IMR-90 (cell line): ENCODE measurements at regions not wholly inside any gene's neighbourhood (a gene's known extent, or its start where the extent isn't known, plus 50 kb on each side); places are given as distances from the start of the nearest gene placed in this dataset.

ENCODE experiments used
- ATAC-seq: fragments of 200-7000 bp; cut with Tn5 transposase; 2 replicates; pipeline ENCODE4 v1.9.1; 2020; ENCODE audit warnings: low read depth, mild to moderate bottlenecking, moderate library complexity
- BruUV-seq: library from RNA; stranded (reverse); fragments of 400-500 nt; replicated peaks from 2 replicates; lab custom pipeline; 2021; lab: Mats Ljungman, UMichigan
- CTCF ChIA-PET: fragments of 300-600 bp; formaldehyde crosslinking; extraction: SDS; loops from one replicate; lab custom pipeline; 2021; ENCODE audit warnings: antibody characterized with exemption; lab: Yijun Ruan, JAX
- POLR2A ChIA-PET: fragments of 300-600 bp; sonication (Branson Sonifier 250); formaldehyde crosslinking; loops from one replicate; lab custom pipeline; 2022; ENCODE audit warnings: antibody characterized with exemption; ENCODE audit not compliant: unreplicated experiment; lab: Charles Lee
- DNase-seq: peaks from one replicate; pipeline ENCODE4 v3.0.0; 2013
- H2AFZ ChIP-seq: replicated peaks from 2 replicates; pipeline ENCODE3; 2013; ENCODE audit warnings: low read length, mild to moderate bottlenecking; ENCODE audit not compliant: poor library complexity
- H2AK5ac ChIP-seq: 2 replicates; pipeline ENCODE4 v1.6.1; 2013; ENCODE audit warnings: low read depth, low read length, inconsistent platforms
- H2AK9ac ChIP-seq: replicated peaks from 2 replicates; pipeline ENCODE3; 2013; ENCODE audit warnings: mild to moderate bottlenecking, low read depth, low read length, moderate library complexity; ENCODE audit not compliant: poor library complexity
- H2BK120ac ChIP-seq: 2 replicates; pipeline ENCODE4 v1.6.1; 2013; ENCODE audit warnings: low read depth, low read length, inconsistent platforms
- H2BK15ac ChIP-seq: 3 replicates; pipeline ENCODE4 v1.6.1; 2013; ENCODE audit warnings: low read depth, low read length, inconsistent platforms
- H2BK20ac ChIP-seq: 2 replicates; pipeline ENCODE4 v1.6.1; 2013; ENCODE audit warnings: low read depth, mild to moderate bottlenecking, inconsistent platforms, low read length, moderate library complexity
- H2BK5ac ChIP-seq: 2 replicates; pipeline ENCODE4 v1.6.1; 2013; ENCODE audit warnings: mild to moderate bottlenecking, low read depth, low read length, inconsistent platforms; ENCODE audit not compliant: poor library complexity, severe bottlenecking
- H3K14ac ChIP-seq: replicated peaks from 2 replicates; pipeline ENCODE4 v1.6.1; 2013; ENCODE audit warnings: low read depth, low read length, inconsistent platforms
- H3K18ac ChIP-seq: 2 replicates; pipeline ENCODE4 v1.6.1; 2013; ENCODE audit warnings: low read depth, low read length, control low read depth
- H3K23ac ChIP-seq: 2 replicates; pipeline ENCODE4 v1.6.1; 2013; ENCODE audit warnings: low read depth, low read length, inconsistent platforms
- H3K27ac ChIP-seq: 2 replicates; pipeline ENCODE4 v1.5.1; 2013; ENCODE audit warnings: mild to moderate bottlenecking, control low read depth, low read length; ENCODE audit not compliant: insufficient read depth
- H3K27me3 ChIP-seq: 2 replicates; pipeline ENCODE4 v1.6.1; 2013; ENCODE audit warnings: low read length; ENCODE audit not compliant: control insufficient read depth, insufficient read depth
- H3K36me3 ChIP-seq: 2 replicates; pipeline ENCODE4 v1.6.1; 2013; ENCODE audit warnings: low read length, mixed read lengths; ENCODE audit not compliant: control insufficient read depth, insufficient read depth
- H3K4ac ChIP-seq: 2 replicates; pipeline ENCODE4 v1.6.1; 2013; ENCODE audit warnings: low read depth, low read length, inconsistent platforms
- H3K4me1 ChIP-seq: 2 replicates; pipeline ENCODE4 v1.6.1; 2013; ENCODE audit warnings: low read length, mixed read lengths; ENCODE audit not compliant: control insufficient read depth, insufficient read depth
- H3K4me2 ChIP-seq: 2 replicates; pipeline ENCODE4 v1.6.1; 2013; ENCODE audit warnings: low read depth, mild to moderate bottlenecking, control low read depth, low read length, moderate library complexity
- H3K4me3 ChIP-seq: 2 replicates; pipeline ENCODE4 v1.5.1; 2013; ENCODE audit warnings: low read depth, mild to moderate bottlenecking, control low read depth, low read length, moderate library complexity; ENCODE audit not compliant: insufficient read depth
- H3K56ac ChIP-seq: 2 replicates; pipeline ENCODE4 v1.6.1; 2013; ENCODE audit warnings: low read length, inconsistent platforms; ENCODE audit not compliant: insufficient read depth; ENCODE audit errors: extremely low read depth
- H3K79me1 ChIP-seq, 2 experiments: 2 replicates each; pipeline ENCODE4 v1.6.1; 2013; ENCODE audit warnings: low read length in 2 of 2, inconsistent platforms in 1 of 2, low read depth in 1 of 2
- H3K9ac ChIP-seq: 2 replicates; pipeline ENCODE4 v1.6.1; 2013; ENCODE audit warnings: low read depth, low read length, control low read depth
- H3K9me1 ChIP-seq: 2 replicates; pipeline ENCODE4 v1.6.1; 2013; ENCODE audit warnings: low read length, inconsistent platforms; ENCODE audit not compliant: insufficient read depth
- H3K9me3 ChIP-seq: 2 replicates; pipeline ENCODE4 v1.6.1; 2013; ENCODE audit warnings: low read length; ENCODE audit not compliant: control insufficient read depth, insufficient read depth
- H4K20me1 ChIP-seq: 2 replicates; pipeline ENCODE4 v1.6.1; 2013; ENCODE audit warnings: low read length, inconsistent platforms; ENCODE audit not compliant: insufficient read depth
- H4K5ac ChIP-seq: 2 replicates; pipeline ENCODE4 v1.6.1; 2013; ENCODE audit warnings: mild to moderate bottlenecking, low read depth, low read length, control low read depth
- H4K8ac ChIP-seq, 2 experiments: 2 replicates each; pipeline ENCODE4 v1.6.1; 2013; ENCODE audit warnings: low read depth in 2 of 2, low read length in 2 of 2, control low read depth in 1 of 2, inconsistent platforms in 1 of 2
- H4K91ac ChIP-seq: 2 replicates; pipeline ENCODE4 v1.6.1; 2013; ENCODE audit warnings: low read depth, low read length, inconsistent platforms; ENCODE audit not compliant: insufficient read depth
- BHLHE40 ChIP-seq: fragments of 150-350 bp; IDR thresholded peaks from 2 replicates; pipeline ENCODE4 v1.6.1; 2016; ENCODE audit warnings: mild to moderate bottlenecking, low read depth, low read length
- CEBPB ChIP-seq: IDR thresholded peaks from 2 replicates; pipeline ENCODE4 v1.6.1; 2012; ENCODE audit warnings: low read depth, low read length, improper control_type of control experiment
- CHD1 ChIP-seq: IDR thresholded peaks from 2 replicates; pipeline ENCODE4 v1.6.1; 2012; ENCODE audit warnings: low read depth, low read length, improper control_type of control experiment
- FOS ChIP-seq: fragments of 150-350 bp; IDR thresholded peaks from 2 replicates; pipeline ENCODE4 v1.6.1; 2016; ENCODE audit warnings: low read depth, low read length
- MAFK ChIP-seq: IDR thresholded peaks from 2 replicates; pipeline ENCODE4 v1.6.1; 2012; ENCODE audit warnings: low read depth, low read length, improper control_type of control experiment
- MAZ ChIP-seq: IDR thresholded peaks from 2 replicates; pipeline ENCODE4 v1.6.1; 2012; ENCODE audit warnings: low read depth, mild to moderate bottlenecking, low read length, improper control_type of control experiment, moderate library complexity, borderline replicate concordance
- MXI1 ChIP-seq: IDR thresholded peaks from 2 replicates; pipeline ENCODE4 v1.6.1; 2012; ENCODE audit warnings: low read depth, mild to moderate bottlenecking, low read length, moderate library complexity, borderline replicate concordance
- NFE2L2 ChIP-seq: fragments of 150-350 bp; IDR thresholded peaks from 2 replicates; pipeline ENCODE4 v1.6.1; 2016; ENCODE audit warnings: low read depth, mild to moderate bottlenecking, low read length
- POLR2A ChIP-seq: IDR thresholded peaks from 2 replicates; pipeline ENCODE4 v1.6.1; 2012; ENCODE audit warnings: mild to moderate bottlenecking, low read depth, low read length
- RAD21 ChIP-seq: IDR thresholded peaks from 2 replicates; pipeline ENCODE4 v1.6.1; 2012; ENCODE audit warnings: low read length, improper control_type of control experiment
- RCOR1 ChIP-seq: IDR thresholded peaks from 2 replicates; pipeline ENCODE4 v1.6.1; 2012; ENCODE audit warnings: mild to moderate bottlenecking, low read length, improper control_type of control experiment; ENCODE audit not compliant: insufficient replicate concordance
- RFX5 ChIP-seq: IDR thresholded peaks from 2 replicates; pipeline ENCODE4 v1.8.0; 2012; ENCODE audit warnings: low read depth, mild to moderate bottlenecking, low read length, moderate library complexity
- SMC3 ChIP-seq: fragments of 150-350 bp; IDR thresholded peaks from 2 replicates; pipeline ENCODE4 v1.6.1; 2016; ENCODE audit warnings: low read depth, mild to moderate bottlenecking, antibody characterized with exemption, low read length, moderate library complexity
- WGBS, 2 experiments: methylation state at CpG; one replicate each; pipeline versions ENCODE4 v1.1.5 to v1.1.7; 2013; ENCODE audit warnings: missing lambda C conversion rate in 2 of 2; ENCODE audit not compliant: insufficient read length in 1 of 2; ENCODE audit errors: extremely low coverage in 2 of 2; 5-methylcytosine and 5-hydroxymethylcytosine counted together
- dilution Hi-C: fragments of 300-500 bp; cut with HindIII; formaldehyde crosslinking; loops from one replicate; pipeline ENCODE4 v1.14.3; 2018; ENCODE audit warnings: low sequenced_read_pairs; ENCODE audit not compliant: unreplicated experiment
- in situ Hi-C: fragments of 300-500 bp; cut with MboI; formaldehyde crosslinking; loops from 3 replicates; pipeline ENCODE4 v1.14.3; 2019; ENCODE audit warnings: low sequenced_read_pairs, inconsistent platforms, mixed read lengths
- intact Hi-C: fragments of 100-400 bp; cut with micrococcal nuclease; formaldehyde crosslinking; loops from 2 replicates; pipeline ENCODE4 v1.10.0; 2022
- TF ChIP-seq, protein P1 (sequence below): conservative IDR thresholded peaks from 2 replicates; pipeline ENCODE4 v1.5.1; 2012; ENCODE audit warnings: mild to moderate bottlenecking, low read depth, low read length, improper control_type of control experiment
- TF ChIP-seq, protein P2 (sequence below): fragments of 150-350 bp; IDR thresholded peaks from 2 replicates; pipeline ENCODE4 v1.6.1; 2016; ENCODE audit warnings: low read depth, mild to moderate bottlenecking, low read length, moderate library complexity, borderline replicate concordance
- TF ChIP-seq, protein P3 (sequence below): fragments of 150-350 bp; IDR thresholded peaks from 2 replicates; pipeline ENCODE4 v1.6.1; 2017; ENCODE audit warnings: mild to moderate bottlenecking, antibody characterized with exemption, low read length, low read depth

DNA sequence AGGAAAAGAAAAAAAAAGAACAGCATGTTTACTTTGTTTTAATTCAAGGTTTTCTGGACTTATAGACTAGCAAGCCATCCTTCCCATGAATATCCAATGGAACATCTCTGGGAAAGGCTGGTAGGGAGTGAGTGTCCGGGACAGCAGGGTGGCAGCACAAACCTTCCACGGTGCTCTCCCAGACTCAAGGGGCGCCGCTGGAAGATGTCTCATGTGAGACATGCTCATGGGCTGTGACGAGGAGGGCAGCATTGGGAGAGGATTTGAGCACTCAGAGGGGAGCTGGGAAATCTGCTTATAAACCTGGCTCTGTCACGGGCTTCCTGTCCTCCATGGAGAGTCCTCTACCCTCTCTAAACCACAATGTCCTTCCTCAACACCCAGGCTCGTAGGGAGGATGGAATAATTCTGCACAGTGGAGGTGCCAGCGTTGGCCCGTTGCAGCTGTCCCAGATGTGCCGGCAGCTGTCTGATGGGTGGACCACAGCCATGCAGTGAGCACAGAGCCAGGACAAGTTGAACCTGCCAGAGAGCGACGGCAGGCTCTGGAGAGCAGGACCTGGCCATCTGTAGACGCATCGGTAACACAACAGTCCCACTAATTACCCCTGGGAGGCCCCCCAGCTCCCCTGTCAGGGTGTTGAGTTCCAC, 100.1 kb upstream of the IGSF21 start:
- H3K14ac ChIP-seq = no peak overlapping the region
- BruUV-seq = no TSS peak
- POLR2A ChIA-PET = no interaction called here

More for the DNA sequence above, 100.1 kb upstream of the IGSF21 start:
- no peak overlapping the region for H3K9ac ChIP-seq
- no peak overlapping the region for H3K4me2 ChIP-seq
- no peaks in the 10 kb centered on the region for H4K20me1 ChIP-seq
- no peak overlapping the region for H2BK20ac ChIP-seq
- WGBS, 2 experiments = no CpG with 5 or more reads among the region's 14 CpGs
- ATAC-seq (no peak), DNase-seq (no peak)
- no peak overlapping the region for H3K4me3 ChIP-seq
- H3K27ac ChIP-seq = no peak overlapping the region
- no peak overlapping the region for H3K18ac ChIP-seq
- H2AK5ac ChIP-seq = no peak overlapping the region
- no peaks in the 10 kb centered on the region for H3K79me1 ChIP-seq
- in situ Hi-C loops = no loop called here
- H2BK5ac ChIP-seq = no peak overlapping the region
- H3K9me3 ChIP-seq = no peaks in the 10 kb centered on the region
- no peaks in the 10 kb centered on the region for H3K36me3 ChIP-seq
- intact Hi-C loops = no loop called here
- CTCF ChIA-PET = no interaction called here
- no peak overlapping the region for H4K8ac ChIP-seq
- H4K91ac ChIP-seq = no peak overlapping the region
- no peak overlapping the region for H3K56ac ChIP-seq
- H2AK9ac ChIP-seq = no peak overlapping the region
- H3K4me1 ChIP-seq = no peaks in the 10 kb centered on the region
- no peak overlapping the region for H3K23ac ChIP-seq
- dilution Hi-C loops = no loop called here
- H2BK120ac ChIP-seq = no peak overlapping the region
- H2AFZ ChIP-seq = no peak overlapping the region
- H4K5ac ChIP-seq = no peak overlapping the region
- no peak overlapping the region for H2BK15ac ChIP-seq
- no peak overlapping the region for H3K4ac ChIP-seq
- no peaks in the 10 kb centered on the region for H3K9me1 ChIP-seq
- H3K27me3 ChIP-seq = no peaks in the 10 kb centered on the region
- TF ChIP-seq MAZ (no peak), RFX5 (no peak), MXI1 (no peak), BHLHE40 (no peak), CEBPB (no peak), RAD21 (no peak), CHD1 (no peak), FOS (no peak), MAFK (no peak), POLR2A (no peak), NFE2L2 (no peak), RCOR1 (no peak), SMC3 (no peak)
- TF ChIP-seq, protein P1, sequence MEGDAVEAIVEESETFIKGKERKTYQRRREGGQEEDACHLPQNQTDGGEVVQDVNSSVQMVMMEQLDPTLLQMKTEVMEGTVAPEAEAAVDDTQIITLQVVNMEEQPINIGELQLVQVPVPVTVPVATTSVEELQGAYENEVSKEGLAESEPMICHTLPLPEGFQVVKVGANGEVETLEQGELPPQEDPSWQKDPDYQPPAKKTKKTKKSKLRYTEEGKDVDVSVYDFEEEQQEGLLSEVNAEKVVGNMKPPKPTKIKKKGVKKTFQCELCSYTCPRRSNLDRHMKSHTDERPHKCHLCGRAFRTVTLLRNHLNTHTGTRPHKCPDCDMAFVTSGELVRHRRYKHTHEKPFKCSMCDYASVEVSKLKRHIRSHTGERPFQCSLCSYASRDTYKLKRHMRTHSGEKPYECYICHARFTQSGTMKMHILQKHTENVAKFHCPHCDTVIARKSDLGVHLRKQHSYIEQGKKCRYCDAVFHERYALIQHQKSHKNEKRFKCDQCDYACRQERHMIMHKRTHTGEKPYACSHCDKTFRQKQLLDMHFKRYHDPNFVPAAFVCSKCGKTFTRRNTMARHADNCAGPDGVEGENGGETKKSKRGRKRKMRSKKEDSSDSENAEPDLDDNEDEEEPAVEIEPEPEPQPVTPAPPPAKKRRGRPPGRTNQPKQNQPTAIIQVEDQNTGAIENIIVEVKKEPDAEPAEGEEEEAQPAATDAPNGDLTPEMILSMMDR = no peak
- TF ChIP-seq, protein P2, sequence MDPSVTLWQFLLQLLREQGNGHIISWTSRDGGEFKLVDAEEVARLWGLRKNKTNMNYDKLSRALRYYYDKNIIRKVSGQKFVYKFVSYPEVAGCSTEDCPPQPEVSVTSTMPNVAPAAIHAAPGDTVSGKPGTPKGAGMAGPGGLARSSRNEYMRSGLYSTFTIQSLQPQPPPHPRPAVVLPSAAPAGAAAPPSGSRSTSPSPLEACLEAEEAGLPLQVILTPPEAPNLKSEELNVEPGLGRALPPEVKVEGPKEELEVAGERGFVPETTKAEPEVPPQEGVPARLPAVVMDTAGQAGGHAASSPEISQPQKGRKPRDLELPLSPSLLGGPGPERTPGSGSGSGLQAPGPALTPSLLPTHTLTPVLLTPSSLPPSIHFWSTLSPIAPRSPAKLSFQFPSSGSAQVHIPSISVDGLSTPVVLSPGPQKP = no peak
- TF ChIP-seq, protein P3, sequence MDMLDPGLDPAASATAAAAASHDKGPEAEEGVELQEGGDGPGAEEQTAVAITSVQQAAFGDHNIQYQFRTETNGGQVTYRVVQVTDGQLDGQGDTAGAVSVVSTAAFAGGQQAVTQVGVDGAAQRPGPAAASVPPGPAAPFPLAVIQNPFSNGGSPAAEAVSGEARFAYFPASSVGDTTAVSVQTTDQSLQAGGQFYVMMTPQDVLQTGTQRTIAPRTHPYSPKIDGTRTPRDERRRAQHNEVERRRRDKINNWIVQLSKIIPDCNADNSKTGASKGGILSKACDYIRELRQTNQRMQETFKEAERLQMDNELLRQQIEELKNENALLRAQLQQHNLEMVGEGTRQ = no peak
